ENCODE measurements at regions not wholly inside any gene's neighbourhood (a gene's known extent, or its start where the extent isn't known, plus 50 kb on each side); places are given as distances from the start of the nearest gene placed in this dataset.

DNA sequence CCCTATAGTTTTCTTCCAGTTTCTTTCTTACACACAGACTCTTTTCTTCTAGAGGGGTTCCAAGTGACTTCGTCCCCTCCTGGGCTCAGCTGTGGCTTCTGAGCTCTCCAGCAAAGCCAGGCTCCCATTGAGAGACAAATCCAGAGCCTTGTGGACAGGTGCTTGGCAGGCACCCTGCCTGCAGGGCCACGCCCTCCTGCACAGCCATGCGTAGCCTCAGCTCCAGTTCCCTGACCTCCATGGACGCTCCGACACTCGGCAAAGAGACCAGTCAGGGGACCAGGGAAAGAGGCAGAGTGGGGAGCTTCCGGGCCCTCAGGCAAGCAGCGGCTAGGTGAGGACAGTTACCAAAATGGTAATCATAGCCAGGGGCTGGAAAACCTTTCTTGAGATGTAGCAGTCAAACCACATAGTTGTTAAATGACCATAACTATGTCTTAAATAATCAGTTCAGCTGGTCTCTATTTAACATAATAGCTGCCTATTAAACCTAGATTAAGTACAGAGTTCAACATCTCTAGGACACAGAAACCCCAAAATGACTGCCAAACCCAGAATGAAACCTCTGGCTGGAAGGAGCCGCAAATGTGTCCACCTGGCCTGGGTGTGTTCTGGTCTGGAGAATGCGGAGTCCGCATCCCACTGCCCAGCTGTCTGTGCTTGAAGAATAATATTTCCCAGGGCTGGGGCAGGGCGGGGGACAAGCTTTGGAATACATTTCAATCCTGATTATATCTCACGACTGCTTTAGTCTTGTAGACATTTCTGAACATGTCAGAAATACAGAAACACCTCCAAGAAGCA, 69.3 kb upstream of the RGMA start:
- no peak for TF ChIP-seq SMC3 (IDR thresholded peaks at IDR 0.05; ENCODE audit: low read depth, low read length)
- no peak for TF ChIP-seq MAZ (IDR thresholded peaks at IDR 0.05; ENCODE audit: borderline replicate concordance, low read depth, low read length)
- no peak for TF ChIP-seq MAFK (IDR thresholded peaks at IDR 0.05; ENCODE audit: low read depth, low read length)
- TF ChIP-seq NFE2L2 (IDR thresholded peaks at IDR 0.05; ENCODE audit: low read depth, low read length): no peak
- TF ChIP-seq CEBPB (IDR thresholded peaks at IDR 0.05; ENCODE audit: low read depth, low read length): no peak
- TF ChIP-seq, protein P1, sequence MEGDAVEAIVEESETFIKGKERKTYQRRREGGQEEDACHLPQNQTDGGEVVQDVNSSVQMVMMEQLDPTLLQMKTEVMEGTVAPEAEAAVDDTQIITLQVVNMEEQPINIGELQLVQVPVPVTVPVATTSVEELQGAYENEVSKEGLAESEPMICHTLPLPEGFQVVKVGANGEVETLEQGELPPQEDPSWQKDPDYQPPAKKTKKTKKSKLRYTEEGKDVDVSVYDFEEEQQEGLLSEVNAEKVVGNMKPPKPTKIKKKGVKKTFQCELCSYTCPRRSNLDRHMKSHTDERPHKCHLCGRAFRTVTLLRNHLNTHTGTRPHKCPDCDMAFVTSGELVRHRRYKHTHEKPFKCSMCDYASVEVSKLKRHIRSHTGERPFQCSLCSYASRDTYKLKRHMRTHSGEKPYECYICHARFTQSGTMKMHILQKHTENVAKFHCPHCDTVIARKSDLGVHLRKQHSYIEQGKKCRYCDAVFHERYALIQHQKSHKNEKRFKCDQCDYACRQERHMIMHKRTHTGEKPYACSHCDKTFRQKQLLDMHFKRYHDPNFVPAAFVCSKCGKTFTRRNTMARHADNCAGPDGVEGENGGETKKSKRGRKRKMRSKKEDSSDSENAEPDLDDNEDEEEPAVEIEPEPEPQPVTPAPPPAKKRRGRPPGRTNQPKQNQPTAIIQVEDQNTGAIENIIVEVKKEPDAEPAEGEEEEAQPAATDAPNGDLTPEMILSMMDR (conservative IDR thresholded peaks at IDR 0.05; ENCODE audit: low read depth, low read length): no peak
- TF ChIP-seq RFX5 (IDR thresholded peaks at IDR 0.05; ENCODE audit: low read depth, low read length): no peak
- no peak for TF ChIP-seq FOS (IDR thresholded peaks at IDR 0.05; ENCODE audit: low read depth, low read length)
- TF ChIP-seq BHLHE40 (IDR thresholded peaks at IDR 0.05; ENCODE audit: low read depth, low read length): no peak
- TF ChIP-seq, protein P2, sequence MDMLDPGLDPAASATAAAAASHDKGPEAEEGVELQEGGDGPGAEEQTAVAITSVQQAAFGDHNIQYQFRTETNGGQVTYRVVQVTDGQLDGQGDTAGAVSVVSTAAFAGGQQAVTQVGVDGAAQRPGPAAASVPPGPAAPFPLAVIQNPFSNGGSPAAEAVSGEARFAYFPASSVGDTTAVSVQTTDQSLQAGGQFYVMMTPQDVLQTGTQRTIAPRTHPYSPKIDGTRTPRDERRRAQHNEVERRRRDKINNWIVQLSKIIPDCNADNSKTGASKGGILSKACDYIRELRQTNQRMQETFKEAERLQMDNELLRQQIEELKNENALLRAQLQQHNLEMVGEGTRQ (IDR thresholded peaks at IDR 0.05; ENCODE audit: low read depth, low read length): no peak
- TF ChIP-seq, protein P3, sequence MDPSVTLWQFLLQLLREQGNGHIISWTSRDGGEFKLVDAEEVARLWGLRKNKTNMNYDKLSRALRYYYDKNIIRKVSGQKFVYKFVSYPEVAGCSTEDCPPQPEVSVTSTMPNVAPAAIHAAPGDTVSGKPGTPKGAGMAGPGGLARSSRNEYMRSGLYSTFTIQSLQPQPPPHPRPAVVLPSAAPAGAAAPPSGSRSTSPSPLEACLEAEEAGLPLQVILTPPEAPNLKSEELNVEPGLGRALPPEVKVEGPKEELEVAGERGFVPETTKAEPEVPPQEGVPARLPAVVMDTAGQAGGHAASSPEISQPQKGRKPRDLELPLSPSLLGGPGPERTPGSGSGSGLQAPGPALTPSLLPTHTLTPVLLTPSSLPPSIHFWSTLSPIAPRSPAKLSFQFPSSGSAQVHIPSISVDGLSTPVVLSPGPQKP (IDR thresholded peaks at IDR 0.05; ENCODE audit: borderline replicate concordance, low read depth, low read length): no peak
- TF ChIP-seq CHD1 (IDR thresholded peaks at IDR 0.05; ENCODE audit: low read depth, low read length): no peak
- no peak for TF ChIP-seq MXI1 (IDR thresholded peaks at IDR 0.05; ENCODE audit: borderline replicate concordance, low read depth, low read length)
- no peak for TF ChIP-seq RAD21 (IDR thresholded peaks at IDR 0.05; ENCODE audit: low read length)
- no peak for TF ChIP-seq RCOR1 (IDR thresholded peaks at IDR 0.05; ENCODE audit: insufficient replicate concordance, low read length)
- no peak for TF ChIP-seq POLR2A (IDR thresholded peaks at IDR 0.05; ENCODE audit: low read depth, low read length)
- dilution Hi-C loops (cut with HindIII; ENCODE audit: low sequenced_read_pairs, unreplicated experiment): no loop called here

More for the DNA sequence above, 69.3 kb upstream of the RGMA start:
- H2BK15ac ChIP-seq (ENCODE audit: low read depth, low read length): no peak overlapping the region
- H3K23ac ChIP-seq (ENCODE audit: low read depth, low read length): no peak overlapping the region
- in situ Hi-C loops (cut with MboI; ENCODE audit: low sequenced_read_pairs): no loop called here
- H4K5ac ChIP-seq (ENCODE audit: low read depth, low read length): no peak overlapping the region
- no peak overlapping the region for H3K4ac ChIP-seq (ENCODE audit: low read depth, low read length)
- H4K20me1 ChIP-seq (ENCODE audit: insufficient read depth, low read length): no peaks in the 10 kb centered on the region
- no peak overlapping the region for H3K27ac ChIP-seq (ENCODE audit: insufficient read depth, low read length)
- no peak overlapping the region for H3K4me2 ChIP-seq (ENCODE audit: low read depth, low read length)
- intact Hi-C loops (cut with micrococcal nuclease): no loop called here
- BruUV-seq (replicated peaks): no TSS peak
- no peak overlapping the region for H3K4me3 ChIP-seq (ENCODE audit: insufficient read depth, low read depth, low read length)
- ATAC-seq (ENCODE audit: low read depth) (no peak), DNase-seq (no peak)
- no peak overlapping the region for H3K18ac ChIP-seq (ENCODE audit: low read depth, low read length)
- H4K8ac ChIP-seq (ENCODE audit: low read depth in 2 of 2, low read length in 2 of 2): no peak overlapping the region
- POLR2A ChIA-PET (ENCODE audit: unreplicated experiment): no interaction called here
- H3K56ac ChIP-seq (ENCODE audit: extremely low read depth, insufficient read depth, low read length): no peak overlapping the region
- no peak overlapping the region for H4K91ac ChIP-seq (ENCODE audit: insufficient read depth, low read depth, low read length)
- H3K4me1 ChIP-seq (ENCODE audit: control insufficient read depth, insufficient read depth, low read length): no peaks in the 10 kb centered on the region
- no peak overlapping the region for H2AK9ac ChIP-seq (replicated peaks; ENCODE audit: low read depth, low read length, poor library complexity)
- no peak overlapping the region for H2BK20ac ChIP-seq (ENCODE audit: low read depth, low read length)
- no peak overlapping the region for H2BK120ac ChIP-seq (ENCODE audit: low read depth, low read length)
- peaks cover 22% of the 10 kb centered on the region for H3K9me3 ChIP-seq (ENCODE audit: control insufficient read depth, insufficient read depth, low read length)
- no peaks in the 10 kb centered on the region for H3K36me3 ChIP-seq (ENCODE audit: control insufficient read depth, insufficient read depth, low read length)
- H2AFZ ChIP-seq (replicated peaks; ENCODE audit: low read length, poor library complexity): no peak overlapping the region
- no peak overlapping the region for H3K14ac ChIP-seq (replicated peaks; ENCODE audit: low read depth, low read length)
- H3K9me1 ChIP-seq (ENCODE audit: insufficient read depth, low read length): no peaks in the 10 kb centered on the region
- WGBS, 2 experiments (ENCODE audit: extremely low coverage in 2 of 2, insufficient read length in 1 of 2): 100% methylated on average over 1 of the region's 13 CpGs; no CpG with 5 or more reads in 1 of the 2 experiments
- no peak overlapping the region for H3K9ac ChIP-seq (ENCODE audit: low read depth, low read length)
- H3K79me1 ChIP-seq (ENCODE audit: low read depth in 1 of 2, low read length in 2 of 2): no peaks in the 10 kb centered on the region
- H3K27me3 ChIP-seq (ENCODE audit: control insufficient read depth, insufficient read depth, low read length): no peaks in the 10 kb centered on the region
- CTCF ChIA-PET: interaction anchor here (0.6 kb wide), 1 partner anchor 20 kb away, joined by 8 read pairs; no protein-coding TSS in a partner anchor
- H2BK5ac ChIP-seq (ENCODE audit: low read depth, low read length, poor library complexity, severe bottlenecking): no peak overlapping the region
- no peak overlapping the region for H2AK5ac ChIP-seq (ENCODE audit: low read depth, low read length)
